ENCODE measurements at regions not wholly inside any gene's neighbourhood (a gene's known extent, or its start where the extent isn't known, plus 50 kb on each side); places are given as distances from the start of the nearest gene placed in this dataset.

DNA sequence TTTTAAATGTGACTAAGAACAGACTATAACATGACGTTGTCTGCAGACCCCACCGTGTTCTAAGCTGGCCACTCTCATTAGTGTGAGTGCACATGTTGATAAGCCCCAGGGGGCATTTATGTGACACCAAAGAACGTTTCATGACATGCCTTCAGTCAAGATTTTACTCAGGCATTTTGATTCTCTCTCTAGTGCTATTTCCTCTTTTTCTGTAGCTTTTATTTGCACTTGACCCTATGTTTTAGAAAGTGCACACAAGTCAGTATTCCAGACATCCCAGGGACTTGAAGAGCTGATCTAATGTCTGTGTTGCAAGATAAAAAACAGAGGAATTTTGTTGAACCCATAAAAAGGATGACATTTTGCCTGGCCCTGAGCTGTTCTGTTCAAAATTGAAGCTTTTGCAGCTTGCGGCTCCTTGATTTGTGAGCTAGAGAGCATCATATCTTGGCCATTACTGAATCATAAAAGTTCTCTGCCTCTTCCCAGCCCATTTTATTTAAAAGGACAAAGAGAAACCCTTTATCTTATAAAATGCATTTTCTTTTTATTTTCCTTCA lies 80.9 kb upstream of the TYRP1 start:
- Histone ChIP-seq H3K9me3 (no peaks in the 10 kb centered on the region), H3K27ac (no peak overlapping the region), H3K4me1 (no peaks in the 10 kb centered on the region), H3K4me3 (no peak overlapping the region), H3K27me3 (no peaks in the 10 kb centered on the region), H3K36me3 (no peaks in the 10 kb centered on the region)
- no peak for ATAC-seq
- intact Hi-C loops (cut with DNase I; ENCODE audit: low total_unique reads) (no loop called here), in situ Hi-C loops (cut with MboI; ENCODE audit: low sequenced_read_pairs in 4 of 4) (no loop called here)
- no peak for DNase-seq
- no peak for TF ChIP-seq POLR2A (IDR thresholded peaks at IDR 0.05)
- TF ChIP-seq, protein P1, sequence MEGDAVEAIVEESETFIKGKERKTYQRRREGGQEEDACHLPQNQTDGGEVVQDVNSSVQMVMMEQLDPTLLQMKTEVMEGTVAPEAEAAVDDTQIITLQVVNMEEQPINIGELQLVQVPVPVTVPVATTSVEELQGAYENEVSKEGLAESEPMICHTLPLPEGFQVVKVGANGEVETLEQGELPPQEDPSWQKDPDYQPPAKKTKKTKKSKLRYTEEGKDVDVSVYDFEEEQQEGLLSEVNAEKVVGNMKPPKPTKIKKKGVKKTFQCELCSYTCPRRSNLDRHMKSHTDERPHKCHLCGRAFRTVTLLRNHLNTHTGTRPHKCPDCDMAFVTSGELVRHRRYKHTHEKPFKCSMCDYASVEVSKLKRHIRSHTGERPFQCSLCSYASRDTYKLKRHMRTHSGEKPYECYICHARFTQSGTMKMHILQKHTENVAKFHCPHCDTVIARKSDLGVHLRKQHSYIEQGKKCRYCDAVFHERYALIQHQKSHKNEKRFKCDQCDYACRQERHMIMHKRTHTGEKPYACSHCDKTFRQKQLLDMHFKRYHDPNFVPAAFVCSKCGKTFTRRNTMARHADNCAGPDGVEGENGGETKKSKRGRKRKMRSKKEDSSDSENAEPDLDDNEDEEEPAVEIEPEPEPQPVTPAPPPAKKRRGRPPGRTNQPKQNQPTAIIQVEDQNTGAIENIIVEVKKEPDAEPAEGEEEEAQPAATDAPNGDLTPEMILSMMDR (IDR thresholded peaks at IDR 0.05 in 4 of 5, conservative IDR thresholded peaks at IDR 0.05 in 1 of 5): no peak

DNA sequence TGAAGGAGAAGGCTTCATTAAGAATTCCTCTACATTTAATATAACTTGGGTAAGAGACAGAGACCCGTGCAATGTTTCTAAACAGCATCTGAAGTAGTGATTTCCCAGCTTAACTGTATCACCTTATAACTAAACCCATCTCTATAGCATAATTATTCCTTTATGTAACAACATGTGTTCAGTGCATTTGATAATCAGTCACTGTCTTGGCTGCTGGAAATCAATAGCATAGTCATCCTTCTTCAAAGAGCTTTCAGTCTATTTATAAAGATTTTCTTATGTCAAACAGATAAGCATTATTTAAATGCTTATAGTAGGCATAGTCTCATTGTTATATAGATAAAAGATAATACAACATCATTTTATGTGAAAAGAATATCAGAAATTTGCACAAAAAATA lies 80.1 kb upstream of the TYRP1 start:
- TF ChIP-seq, protein P1 (IDR thresholded peaks at IDR 0.05 in 4 of 5, conservative IDR thresholded peaks at IDR 0.05 in 1 of 5): no peak
- no peak for TF ChIP-seq POLR2A (IDR thresholded peaks at IDR 0.05)
- Histone ChIP-seq H3K4me1 (no peaks in the 10 kb centered on the region), H3K9me3 (no peaks in the 10 kb centered on the region), H3K27me3 (no peaks in the 10 kb centered on the region), H3K4me3 (no peak overlapping the region), H3K36me3 (no peaks in the 10 kb centered on the region), H3K27ac (no peak overlapping the region)
- DNase-seq (no peak), ATAC-seq (no peak)
- intact Hi-C loops (cut with DNase I; ENCODE audit: low total_unique reads) (no loop called here), in situ Hi-C loops (cut with MboI; ENCODE audit: low sequenced_read_pairs in 4 of 4) (no loop called here)

DNA sequence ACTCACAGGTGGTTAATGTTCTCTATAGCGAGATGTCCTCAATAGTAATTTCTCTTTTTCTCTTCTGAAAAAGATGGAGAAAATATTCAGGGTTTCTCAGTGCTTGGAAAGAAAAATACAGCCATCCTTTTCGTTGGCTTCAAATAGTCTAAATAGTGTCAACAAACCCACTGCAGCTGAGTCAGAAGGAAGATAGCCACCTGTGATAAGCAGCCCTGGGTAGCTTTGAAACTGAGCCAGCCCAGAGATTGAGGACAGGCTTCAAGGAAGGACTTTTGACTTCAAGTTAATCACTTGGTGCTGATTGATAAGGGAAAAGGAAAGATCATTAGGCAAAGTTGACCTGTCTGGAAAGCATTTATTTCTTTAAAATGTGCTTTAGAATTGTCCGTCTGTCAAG lies 78.7 kb upstream of the TYRP1 start:
- in situ Hi-C loops (cut with MboI; ENCODE audit: low sequenced_read_pairs in 4 of 4): no loop called here
- Histone ChIP-seq H3K36me3 (no peaks in the 10 kb centered on the region), H3K27ac (no peak overlapping the region), H3K4me1 (no peaks in the 10 kb centered on the region), H3K27me3 (no peaks in the 10 kb centered on the region), H3K4me3 (no peak overlapping the region), H3K9me3 (no peaks in the 10 kb centered on the region)
- intact Hi-C loops (cut with DNase I; ENCODE audit: low total_unique reads): no loop called here
- no peak for ATAC-seq
- no peak for DNase-seq
- no peak for TF ChIP-seq POLR2A (IDR thresholded peaks at IDR 0.05)
- TF ChIP-seq, protein P1 (IDR thresholded peaks at IDR 0.05 in 4 of 5, conservative IDR thresholded peaks at IDR 0.05 in 1 of 5): no peak

DNA sequence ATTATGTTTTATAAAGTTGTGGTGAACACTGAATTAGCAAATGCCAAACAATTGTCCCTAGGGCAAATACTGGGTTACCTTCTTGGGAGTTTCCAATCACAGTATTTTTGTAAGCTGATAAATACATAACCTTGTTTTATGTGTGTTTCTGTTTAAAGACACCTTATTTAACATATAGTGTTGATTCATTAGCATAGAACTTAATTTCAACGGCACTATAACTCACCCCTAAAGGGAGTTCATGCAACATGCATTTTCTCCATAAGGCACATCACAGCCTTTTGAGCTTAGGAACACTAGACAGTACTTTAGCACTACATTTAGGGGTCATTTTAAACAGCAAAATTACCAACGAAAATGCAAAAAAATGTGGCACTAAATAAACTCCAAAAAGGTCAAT lies 74.2 kb upstream of the TYRP1 start:
- no peak for TF ChIP-seq POLR2A (IDR thresholded peaks at IDR 0.05)
- TF ChIP-seq, protein P1 (IDR thresholded peaks at IDR 0.05 in 4 of 5, conservative IDR thresholded peaks at IDR 0.05 in 1 of 5): no peak
- in situ Hi-C loops (cut with MboI; ENCODE audit: low sequenced_read_pairs in 4 of 4): no loop called here
- no peak for ATAC-seq
- DNase-seq: no peak
- Histone ChIP-seq H3K4me1 (no peaks in the 10 kb centered on the region), H3K27me3 (no peaks in the 10 kb centered on the region), H3K4me3 (no peak overlapping the region), H3K27ac (no peak overlapping the region), H3K9me3 (no peaks in the 10 kb centered on the region), H3K36me3 (no peaks in the 10 kb centered on the region)
- intact Hi-C loops (cut with DNase I; ENCODE audit: low total_unique reads): no loop called here

DNA sequence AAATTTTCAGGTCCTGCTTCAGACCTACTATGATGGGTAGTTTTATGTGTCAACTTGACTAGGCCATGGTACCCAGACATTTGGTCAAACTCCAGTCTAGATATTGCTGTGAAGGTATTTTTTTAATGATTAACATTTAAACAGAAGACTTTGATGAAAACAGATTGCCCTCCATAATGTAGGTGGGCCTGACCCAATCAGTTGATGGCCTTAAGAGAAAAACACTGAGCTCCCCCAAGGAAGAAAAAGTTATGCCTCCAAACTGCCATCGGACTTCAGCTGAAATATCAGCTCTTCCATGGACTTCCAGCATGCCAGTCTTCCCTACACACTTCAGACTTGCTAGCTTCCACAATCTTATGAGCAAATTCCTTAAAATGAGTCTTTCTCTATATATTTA lies 67.3 kb upstream of the TYRP1 start:
- Histone ChIP-seq H3K4me1 (no peaks in the 10 kb centered on the region), H3K27ac (no peak overlapping the region), H3K27me3 (no peaks in the 10 kb centered on the region), H3K36me3 (no peaks in the 10 kb centered on the region), H3K4me3 (no peak overlapping the region), H3K9me3 (no peaks in the 10 kb centered on the region)
- DNase-seq (no peak), ATAC-seq (no peak)
- in situ Hi-C loops (cut with MboI; ENCODE audit: low sequenced_read_pairs in 4 of 4): no loop called here
- TF ChIP-seq POLR2A (IDR thresholded peaks at IDR 0.05): no peak
- TF ChIP-seq, protein P1 (IDR thresholded peaks at IDR 0.05 in 4 of 5, conservative IDR thresholded peaks at IDR 0.05 in 1 of 5): no peak
- intact Hi-C loops (cut with DNase I; ENCODE audit: low total_unique reads): no loop called here
